ENCODE measurements at regions not wholly inside any gene's neighbourhood (a gene's known extent, or its start where the extent isn't known, plus 50 kb on each side); places are given as distances from the start of the nearest gene placed in this dataset.

DNA sequence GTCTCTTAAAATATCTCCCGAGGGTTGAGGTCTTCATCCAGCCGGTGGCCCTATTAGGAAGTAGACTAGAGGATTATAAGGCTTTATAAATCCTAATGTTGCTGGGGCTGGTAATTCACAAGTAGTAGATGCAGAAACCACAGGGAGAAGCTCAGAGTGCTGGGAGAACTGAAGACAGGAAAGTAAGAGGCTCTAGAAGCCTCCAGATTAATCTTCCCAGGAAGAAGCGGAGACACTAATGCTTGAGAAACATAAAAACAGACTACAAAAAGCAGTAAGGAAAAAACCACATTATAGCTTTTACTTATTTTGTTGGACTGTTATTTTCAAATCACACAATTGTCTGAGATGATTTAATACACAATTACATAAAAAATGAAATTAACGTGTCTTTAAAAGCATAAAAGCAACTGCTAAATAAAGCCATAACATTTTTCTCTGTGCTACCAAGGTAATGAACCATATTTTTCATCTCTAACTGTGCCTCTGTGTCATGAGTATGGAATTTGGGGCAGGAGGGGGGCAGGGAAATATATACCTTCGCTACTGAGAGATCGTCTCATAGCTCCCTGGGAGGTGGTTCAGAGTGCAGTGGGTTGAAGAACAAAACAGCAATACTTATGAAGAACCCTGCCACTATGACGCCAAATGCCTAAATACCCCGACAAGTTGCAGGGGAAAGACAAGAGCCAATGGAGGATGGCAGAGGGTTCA, 806.2 kb upstream of the WWC1 start:
- TF ChIP-seq, protein P1, sequence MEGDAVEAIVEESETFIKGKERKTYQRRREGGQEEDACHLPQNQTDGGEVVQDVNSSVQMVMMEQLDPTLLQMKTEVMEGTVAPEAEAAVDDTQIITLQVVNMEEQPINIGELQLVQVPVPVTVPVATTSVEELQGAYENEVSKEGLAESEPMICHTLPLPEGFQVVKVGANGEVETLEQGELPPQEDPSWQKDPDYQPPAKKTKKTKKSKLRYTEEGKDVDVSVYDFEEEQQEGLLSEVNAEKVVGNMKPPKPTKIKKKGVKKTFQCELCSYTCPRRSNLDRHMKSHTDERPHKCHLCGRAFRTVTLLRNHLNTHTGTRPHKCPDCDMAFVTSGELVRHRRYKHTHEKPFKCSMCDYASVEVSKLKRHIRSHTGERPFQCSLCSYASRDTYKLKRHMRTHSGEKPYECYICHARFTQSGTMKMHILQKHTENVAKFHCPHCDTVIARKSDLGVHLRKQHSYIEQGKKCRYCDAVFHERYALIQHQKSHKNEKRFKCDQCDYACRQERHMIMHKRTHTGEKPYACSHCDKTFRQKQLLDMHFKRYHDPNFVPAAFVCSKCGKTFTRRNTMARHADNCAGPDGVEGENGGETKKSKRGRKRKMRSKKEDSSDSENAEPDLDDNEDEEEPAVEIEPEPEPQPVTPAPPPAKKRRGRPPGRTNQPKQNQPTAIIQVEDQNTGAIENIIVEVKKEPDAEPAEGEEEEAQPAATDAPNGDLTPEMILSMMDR (IDR thresholded peaks at IDR 0.05; ENCODE audit: low read length): no peak
- no peak for TF ChIP-seq EZH2 (IDR thresholded peaks at IDR 0.05; ENCODE audit: borderline replicate concordance, low read length)
